NCI-H460 (cell line): ENCODE measurements at regions not wholly inside any gene's neighbourhood (a gene's known extent, or its start where the extent isn't known, plus 50 kb on each side); places are given as distances from the start of the nearest gene placed in this dataset.

ENCODE experiments used
- DNase-seq: peaks from one replicate; pipeline ENCODE4 v3.0.0-alpha.2; 2016; ENCODE audit warnings: low read depth; ENCODE audit errors: extremely low read depth

GRCh38 chr20:40249805-40250204, 439.2 kb downstream of the MAFB start:
- DNase-seq = no peak

- DNase-seq = no peak
These were observed 443.2 kb downstream of the MAFB start for GRCh38 chr20:40245829-40246228.

- DNase-seq = no peak
These were observed 444.8 kb downstream of the MAFB start for GRCh38 chr20:40244286-40244685.

GRCh38 chr20:40241596-40242343, 447.3 kb downstream of the MAFB start:
- DNase-seq = no peak

- no peak for DNase-seq
These were observed 450.5 kb downstream of the MAFB start for GRCh38 chr20:40238511-40238910.

- DNase-seq = no peak
These were observed 454.4 kb downstream of the MAFB start for GRCh38 chr20:40234593-40234992.

GRCh38 chr20:40233406-40233805, 455.6 kb downstream of the MAFB start:
- DNase-seq = no peak

- no peak for DNase-seq
These were observed 456.3 kb downstream of the MAFB start for GRCh38 chr20:40232756-40233155.

- no peak for DNase-seq
These were observed 456.8 kb downstream of the MAFB start for GRCh38 chr20:40232273-40232672.

GRCh38 chr20:40230486-40230885, 458.6 kb downstream of the MAFB start:
- no peak for DNase-seq

- no peak for DNase-seq
These were observed 463.4 kb downstream of the MAFB start for GRCh38 chr20:40225596-40225995.

- DNase-seq = no peak
These were observed 465.2 kb downstream of the MAFB start for GRCh38 chr20:40223810-40224209.

- DNase-seq = no peak
These were observed 470.1 kb downstream of the MAFB start for GRCh38 chr20:40218971-40219370.

GRCh38 chr20:40218316-40218969, 470.6 kb downstream of the MAFB start:
- no peak for DNase-seq

GRCh38 chr20:40207655-40208054, 481.4 kb downstream of the MAFB start:
- no peak for DNase-seq

- no peak for DNase-seq
These were observed 483.1 kb downstream of the MAFB start for GRCh38 chr20:40205971-40206370.

GRCh38 chr20:40203032-40203431, 486.0 kb downstream of the MAFB start:
- no peak for DNase-seq

- DNase-seq = no peak
These were observed 491.3 kb downstream of the MAFB start for GRCh38 chr20:40197691-40198090.

- no peak for DNase-seq
These were observed 492.1 kb downstream of the MAFB start for GRCh38 chr20:40196846-40197436.

GRCh38 chr20:40195742-40196141, 493.3 kb downstream of the MAFB start:
- DNase-seq = no peak

GRCh38 chr20:40192529-40192928, 496.5 kb downstream of the MAFB start:
- no peak for DNase-seq

- DNase-seq = no peak
These were observed 497.0 kb downstream of the MAFB start for GRCh38 chr20:40192081-40192480.
